Activated CD4-positive, alpha-beta memory T cell treated with anti-CD3 and anti-CD28 coated beads for 36 hours (primary cell): ENCODE measurements at regions not wholly inside any gene's neighbourhood (a gene's known extent, or its start where the extent isn't known, plus 50 kb on each side); places are given as distances from the start of the nearest gene placed in this dataset.
A peak's percentile ranks its signal among the peaks of the same experiment; 100 is the strongest.

Experiments
- CTCF ChIA-PET: fragments of 350-600 bp; sonication (Branson Sonifier 250); formaldehyde crosslinking; loops from one replicate; lab custom pipeline; 2021; ENCODE audit warnings: antibody characterized with exemption, inconsistent platforms; lab: Charles Lee
- POLR2A ChIA-PET: fragments of 350-600 bp; sonication (Branson Sonifier 250); formaldehyde crosslinking; loops from one replicate; lab custom pipeline; 2021; ENCODE audit warnings: antibody characterized with exemption; lab: Charles Lee
- DNase-seq: peaks from one replicate; pipeline ENCODE4 v3.0.0-alpha.2; 2020
- H3K27ac Mint-ChIP-seq: one replicate; pipeline ENCODE4 v1.8.0; 2021; ENCODE audit warnings: mixed read lengths
- H3K27me3 Mint-ChIP-seq: one replicate; pipeline ENCODE4 v1.8.0; 2021; ENCODE audit warnings: mixed read lengths
- H3K36me3 Mint-ChIP-seq: one replicate; pipeline ENCODE4 v1.8.0; 2021; ENCODE audit warnings: mixed read lengths
- H3K4me1 Mint-ChIP-seq: one replicate; pipeline ENCODE4 v1.8.0; 2021; ENCODE audit warnings: low read depth, mixed read lengths
- H3K4me3 Mint-ChIP-seq: one replicate; pipeline ENCODE4 v1.8.0; 2021; ENCODE audit warnings: mild to moderate bottlenecking, mixed read lengths
- H3K9me3 Mint-ChIP-seq: one replicate; pipeline ENCODE4 v1.8.0; 2021; ENCODE audit warnings: mixed read lengths
- intact Hi-C: fragments of 100-400 bp; cut with micrococcal nuclease; formaldehyde crosslinking; loops from one replicate; pipeline ENCODE4 v1.15.1; 2023

- H3K4me1 Mint-ChIP-seq: no peaks in the 10 kb centered on the region
- POLR2A ChIA-PET: no interaction called here
Observed at GRCh38 chr15:29208836-29209235, 60.8 kb downstream of the NSMCE3 start.

GRCh38 chr15:29208352-29208751, 61.3 kb downstream of the NSMCE3 start:
- CTCF ChIA-PET: interaction anchor here (0.5 kb wide), 1 partner anchor 509 kb away, joined by 4 read pairs; no protein-coding TSS in a partner anchor
- no peaks in the 10 kb centered on the region for H3K36me3 Mint-ChIP-seq

More at GRCh38 chr15:29208836-29209235, 60.8 kb downstream of the NSMCE3 start:
- H3K27ac Mint-ChIP-seq: no peak overlapping the region
- H3K27me3 Mint-ChIP-seq: peaks cover 16% of the 10 kb centered on the region
- intact Hi-C loops: no loop called here
- no peaks in the 10 kb centered on the region for H3K9me3 Mint-ChIP-seq
- no peak for DNase-seq
- no peak overlapping the region for H3K4me3 Mint-ChIP-seq
- no peaks in the 10 kb centered on the region for H3K36me3 Mint-ChIP-seq
- CTCF ChIA-PET: interaction anchor here (0.5 to 0.6 kb wide), 2 partner anchors 389 to 508 kb away, joined by 4 to 5 read pairs; no protein-coding TSS in a partner anchor

GRCh38 chr15:29207758-29208108, 61.9 kb downstream of the NSMCE3 start:
- Mint-ChIP-seq H3K27ac (no peak overlapping the region), H3K4me3 (no peak overlapping the region), H3K4me1 (no peaks in the 10 kb centered on the region), H3K36me3 (no peaks in the 10 kb centered on the region), H3K9me3 (no peaks in the 10 kb centered on the region), H3K27me3 (peaks cover 21% of the 10 kb centered on the region)
- intact Hi-C loops: no loop called here
- CTCF ChIA-PET: no interaction called here
- DNase-seq: no peak
- POLR2A ChIA-PET: no interaction called here

More at GRCh38 chr15:29208352-29208751, 61.3 kb downstream of the NSMCE3 start:
- DNase-seq: no peak
- Mint-ChIP-seq H3K4me1 (no peaks in the 10 kb centered on the region), H3K27ac (no peak overlapping the region), H3K9me3 (no peaks in the 10 kb centered on the region), H3K27me3 (peaks cover 19% of the 10 kb centered on the region), H3K4me3 (no peak overlapping the region)
- intact Hi-C loops: no loop called here
- POLR2A ChIA-PET: no interaction called here

- Mint-ChIP-seq H3K27me3 (peaks cover 20% of the 10 kb centered on the region), H3K4me1 (no peaks in the 10 kb centered on the region), H3K9me3 (no peaks in the 10 kb centered on the region), H3K27ac (no peak overlapping the region), H3K36me3 (no peaks in the 10 kb centered on the region), H3K4me3 (no peak overlapping the region)
- DNase-seq: no peak
- CTCF ChIA-PET: no interaction called here
- POLR2A ChIA-PET: no interaction called here
- intact Hi-C loops: no loop called here
Observed at GRCh38 chr15:29207027-29207757, 62.4 kb downstream of the NSMCE3 start.

- CTCF ChIA-PET: no interaction called here
- no peaks in the 10 kb centered on the region for H3K36me3 Mint-ChIP-seq
Observed at GRCh38 chr15:29205186-29205585, 64.4 kb downstream of the NSMCE3 start.

GRCh38 chr15:29204369-29204755, 65.3 kb downstream of the NSMCE3 start:
- no peaks in the 10 kb centered on the region for H3K36me3 Mint-ChIP-seq
- peaks cover 21% of the 10 kb centered on the region for H3K27me3 Mint-ChIP-seq
- no peaks in the 10 kb centered on the region for H3K4me1 Mint-ChIP-seq
- ChIA-PET CTCF (no interaction called here), POLR2A (no interaction called here)
- DNase-seq: no peak
- H3K27ac Mint-ChIP-seq: no peak overlapping the region
- no peak overlapping the region for H3K4me3 Mint-ChIP-seq
- no peaks in the 10 kb centered on the region for H3K9me3 Mint-ChIP-seq
- intact Hi-C loops: no loop called here

More at GRCh38 chr15:29205186-29205585, 64.4 kb downstream of the NSMCE3 start:
- Mint-ChIP-seq H3K4me1 (no peaks in the 10 kb centered on the region), H3K27ac (no peak overlapping the region), H3K4me3 (no peak overlapping the region), H3K9me3 (no peaks in the 10 kb centered on the region), H3K27me3 (peaks cover 21% of the 10 kb centered on the region)
- no peak for DNase-seq
- POLR2A ChIA-PET: no interaction called here
- intact Hi-C loops: no loop called here

- ChIA-PET CTCF (no interaction called here), POLR2A (no interaction called here)
- no peak for DNase-seq
- Mint-ChIP-seq H3K27ac (no peak overlapping the region), H3K4me1 (no peaks in the 10 kb centered on the region), H3K4me3 (no peak overlapping the region), H3K9me3 (no peaks in the 10 kb centered on the region), H3K27me3 (peaks cover 21% of the 10 kb centered on the region), H3K36me3 (no peaks in the 10 kb centered on the region)
- intact Hi-C loops: no loop called here
Observed at GRCh38 chr15:29203718-29204368, 65.8 kb downstream of the NSMCE3 start.

GRCh38 chr15:29196722-29197121, 72.9 kb downstream of the NSMCE3 start:
- intact Hi-C loops: no loop called here
- H3K36me3 Mint-ChIP-seq: no peaks in the 10 kb centered on the region
- CTCF ChIA-PET: no interaction called here
- no peak for DNase-seq
- H3K4me3 Mint-ChIP-seq: no peak overlapping the region
- H3K27me3 Mint-ChIP-seq: peaks cover 2% of the 10 kb centered on the region
- no peak overlapping the region for H3K27ac Mint-ChIP-seq
- POLR2A ChIA-PET: no interaction called here
- no peaks in the 10 kb centered on the region for H3K9me3 Mint-ChIP-seq
- H3K4me1 Mint-ChIP-seq: no peaks in the 10 kb centered on the region

- intact Hi-C loops: no loop called here
- H3K4me1 Mint-ChIP-seq: no peaks in the 10 kb centered on the region
- DNase-seq: no peak
- H3K4me3 Mint-ChIP-seq: no peak overlapping the region
- H3K36me3 Mint-ChIP-seq: no peaks in the 10 kb centered on the region
- H3K9me3 Mint-ChIP-seq: no peaks in the 10 kb centered on the region
- ChIA-PET CTCF (no interaction called here), POLR2A (no interaction called here)
- peaks cover 2% of the 10 kb centered on the region for H3K27me3 Mint-ChIP-seq
- H3K27ac Mint-ChIP-seq: no peak overlapping the region
Observed at GRCh38 chr15:29196290-29196689, 73.3 kb downstream of the NSMCE3 start.

- ChIA-PET POLR2A (no interaction called here), CTCF (no interaction called here)
- Mint-ChIP-seq H3K4me3 (no peak overlapping the region), H3K27ac (no peak overlapping the region), H3K4me1 (no peaks in the 10 kb centered on the region), H3K36me3 (no peaks in the 10 kb centered on the region), H3K9me3 (no peaks in the 10 kb centered on the region), H3K27me3 (peaks cover 4% of the 10 kb centered on the region)
- DNase-seq: no peak
- intact Hi-C loops: no loop called here
Observed at GRCh38 chr15:29194866-29195265, 74.8 kb downstream of the NSMCE3 start.

GRCh38 chr15:29183071-29183831, 86.4 kb downstream of the NSMCE3 start:
- no peak overlapping the region for H3K27ac Mint-ChIP-seq

GRCh38 chr15:29182590-29182989, 87.0 kb downstream of the NSMCE3 start:
- intact Hi-C loops: loop anchor here (2.0 kb wide), 1 partner anchor 42 kb away; no protein-coding TSS in a partner anchor
- H3K27ac Mint-ChIP-seq: no peak overlapping the region
- POLR2A ChIA-PET: interaction anchor here (0.6 kb wide), 1 partner anchor 36 kb away, joined by 3 read pairs; no protein-coding TSS in a partner anchor
- no peak for DNase-seq
- no peaks in the 10 kb centered on the region for H3K9me3 Mint-ChIP-seq
- H3K27me3 Mint-ChIP-seq: peaks cover 19% of the 10 kb centered on the region
- H3K36me3 Mint-ChIP-seq: no peaks in the 10 kb centered on the region
- no peak overlapping the region for H3K4me3 Mint-ChIP-seq
- peaks cover 10% of the 10 kb centered on the region for H3K4me1 Mint-ChIP-seq
- CTCF ChIA-PET: interaction anchor here (0.7 kb wide), 1 partner anchor 42 kb away, joined by 3 read pairs; no protein-coding TSS in a partner anchor

More at GRCh38 chr15:29183071-29183831, 86.4 kb downstream of the NSMCE3 start:
- intact Hi-C loops: loop anchor here (1.0 to 2.0 kb wide), 2 partner anchors 42 to 87 kb away; no protein-coding TSS in a partner anchor
- CTCF ChIA-PET: interaction anchor here (0.7 kb wide), 1 partner anchor 43 kb away, joined by 3 read pairs; no protein-coding TSS in a partner anchor
- H3K27me3 Mint-ChIP-seq: peaks cover 19% of the 10 kb centered on the region
- POLR2A ChIA-PET: no interaction called here
- H3K4me3 Mint-ChIP-seq: no peak overlapping the region
- peak; percentile 16 for DNase-seq
- peaks cover 10% of the 10 kb centered on the region for H3K4me1 Mint-ChIP-seq
- H3K36me3 Mint-ChIP-seq: no peaks in the 10 kb centered on the region
- H3K9me3 Mint-ChIP-seq: no peaks in the 10 kb centered on the region
